ENCODE measurements at regions not wholly inside any gene's neighbourhood (a gene's known extent, or its start where the extent isn't known, plus 50 kb on each side); places are given as distances from the start of the nearest gene placed in this dataset.

DNA sequence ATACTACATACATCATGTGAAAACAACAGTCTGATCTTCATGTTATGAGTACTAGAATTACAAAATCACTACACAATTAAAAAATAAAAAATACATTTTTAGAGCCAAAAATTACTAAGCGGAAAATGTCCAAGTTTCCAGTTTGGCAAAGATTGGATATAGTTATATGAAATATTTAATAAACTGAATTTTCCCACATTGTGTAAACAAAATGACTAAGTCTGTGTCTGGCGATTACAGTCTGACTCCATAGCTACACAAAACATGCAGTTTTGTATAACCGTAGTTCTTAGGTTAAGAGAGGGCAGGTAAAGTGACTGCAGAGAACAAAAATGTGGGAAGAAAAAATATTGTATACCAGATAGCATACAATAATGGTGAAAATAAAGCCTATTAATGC lies 59.2 kb upstream of the TMEM47 start:
- no peak overlapping the region for H3K4me3 ChIP-seq
- 64% methylated on average over 3 of the region's 3 CpGs for WGBS
- no peaks in the 10 kb centered on the region for H3K36me3 ChIP-seq
- DNase-seq (ENCODE audit: extremely low spot score): no peak
- intact Hi-C loops (cut with DNase I): no loop called here
- TF ChIP-seq EP300 (IDR thresholded peaks at IDR 0.05): no peak
- TF ChIP-seq POLR2AphosphoS5 (IDR thresholded peaks at IDR 0.05): no peak
- no peak for TF ChIP-seq POLR2A (IDR thresholded peaks at IDR 0.05; ENCODE audit: low read depth)
- TF ChIP-seq, protein P1, sequence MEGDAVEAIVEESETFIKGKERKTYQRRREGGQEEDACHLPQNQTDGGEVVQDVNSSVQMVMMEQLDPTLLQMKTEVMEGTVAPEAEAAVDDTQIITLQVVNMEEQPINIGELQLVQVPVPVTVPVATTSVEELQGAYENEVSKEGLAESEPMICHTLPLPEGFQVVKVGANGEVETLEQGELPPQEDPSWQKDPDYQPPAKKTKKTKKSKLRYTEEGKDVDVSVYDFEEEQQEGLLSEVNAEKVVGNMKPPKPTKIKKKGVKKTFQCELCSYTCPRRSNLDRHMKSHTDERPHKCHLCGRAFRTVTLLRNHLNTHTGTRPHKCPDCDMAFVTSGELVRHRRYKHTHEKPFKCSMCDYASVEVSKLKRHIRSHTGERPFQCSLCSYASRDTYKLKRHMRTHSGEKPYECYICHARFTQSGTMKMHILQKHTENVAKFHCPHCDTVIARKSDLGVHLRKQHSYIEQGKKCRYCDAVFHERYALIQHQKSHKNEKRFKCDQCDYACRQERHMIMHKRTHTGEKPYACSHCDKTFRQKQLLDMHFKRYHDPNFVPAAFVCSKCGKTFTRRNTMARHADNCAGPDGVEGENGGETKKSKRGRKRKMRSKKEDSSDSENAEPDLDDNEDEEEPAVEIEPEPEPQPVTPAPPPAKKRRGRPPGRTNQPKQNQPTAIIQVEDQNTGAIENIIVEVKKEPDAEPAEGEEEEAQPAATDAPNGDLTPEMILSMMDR (IDR thresholded peaks at IDR 0.05): no peak
- no peaks in the 10 kb centered on the region for H3K27me3 ChIP-seq
- peaks cover 0 to 6% (median 0%) of the 10 kb centered on the region in 4 donors for H3K4me1 ChIP-seq
- H3K9me3 ChIP-seq: no peaks in the 10 kb centered on the region
- H3K27ac ChIP-seq (replicated peaks in 1 of 4): no peak overlapping the region

DNA sequence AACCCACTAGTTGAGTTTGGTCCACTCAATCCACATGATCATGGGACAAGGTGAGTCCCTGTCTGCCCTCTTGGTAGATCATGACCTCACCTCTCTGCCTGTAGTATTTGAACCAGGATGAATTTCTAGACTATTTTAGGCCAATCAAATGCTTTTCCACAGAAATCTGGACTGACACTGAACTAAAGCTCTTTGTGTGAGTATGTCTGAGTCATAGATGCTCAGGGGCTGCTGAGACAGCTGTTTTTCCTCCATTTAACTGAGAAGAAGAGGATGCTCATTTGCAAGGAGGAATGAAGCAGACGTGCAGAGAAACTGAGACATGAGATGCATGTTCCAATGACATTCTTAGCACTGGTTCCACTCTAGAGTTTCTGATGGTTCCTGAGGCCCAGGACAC lies 77.3 kb upstream of the TMEM47 start:
- intact Hi-C loops (cut with DNase I): no loop called here
- no peak overlapping the region for H3K4me3 ChIP-seq

DNA sequence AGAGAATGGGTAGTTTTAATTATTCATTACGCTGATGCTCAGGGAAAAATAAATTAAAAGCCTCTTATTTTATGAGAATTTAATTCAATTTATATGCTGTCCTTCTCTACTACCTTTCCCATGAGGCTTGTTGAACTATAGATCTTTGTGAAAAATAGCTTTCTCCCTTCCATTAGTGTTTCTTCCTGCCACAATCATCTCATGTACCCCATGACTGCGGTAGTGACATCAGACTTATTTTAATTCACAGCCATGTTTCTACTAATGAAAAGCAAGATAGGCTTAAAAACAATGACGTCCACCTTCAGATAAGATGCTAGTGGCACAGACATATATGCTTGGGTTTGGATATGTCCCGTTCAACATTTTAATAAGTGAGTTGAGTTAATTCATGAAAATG lies 87.4 kb upstream of the TMEM47 start:
- Histone ChIP-seq H3K27ac (replicated peaks in 1 of 4) (no peak overlapping the region), H3K4me1 (no peaks in the 10 kb centered on the region), H3K36me3 (no peaks in the 10 kb centered on the region), H3K27me3 (no peaks in the 10 kb centered on the region), H3K9me3 (no peaks in the 10 kb centered on the region), H3K4me3 (no peak overlapping the region)
- DNase-seq (ENCODE audit: extremely low spot score): no peak
- no peak for TF ChIP-seq EP300 (IDR thresholded peaks at IDR 0.05)
- TF ChIP-seq POLR2A (IDR thresholded peaks at IDR 0.05; ENCODE audit: low read depth): no peak
- TF ChIP-seq, protein P1 (IDR thresholded peaks at IDR 0.05): no peak
- TF ChIP-seq POLR2AphosphoS5 (IDR thresholded peaks at IDR 0.05): no peak
- 74% methylated on average over 4 of the region's 4 CpGs for WGBS
- intact Hi-C loops (cut with DNase I): no loop called here

More for the DNA sequence above, 77.3 kb upstream of the TMEM47 start:
- no peak overlapping the region for H3K27ac ChIP-seq (replicated peaks in 1 of 4)
- TF ChIP-seq, protein P1 (IDR thresholded peaks at IDR 0.05): no peak
- TF ChIP-seq EP300 (IDR thresholded peaks at IDR 0.05): no peak
- TF ChIP-seq POLR2AphosphoS5 (IDR thresholded peaks at IDR 0.05): no peak
- no peak for TF ChIP-seq POLR2A (IDR thresholded peaks at IDR 0.05; ENCODE audit: low read depth)
- no peaks in the 10 kb centered on the region for H3K36me3 ChIP-seq
- 36% methylated on average over 1 of the region's 1 CpG for WGBS
- no peak for DNase-seq (ENCODE audit: extremely low spot score)
- no peaks in the 10 kb centered on the region for H3K4me1 ChIP-seq
- no peaks in the 10 kb centered on the region for H3K27me3 ChIP-seq
- H3K9me3 ChIP-seq: no peaks in the 10 kb centered on the region

DNA sequence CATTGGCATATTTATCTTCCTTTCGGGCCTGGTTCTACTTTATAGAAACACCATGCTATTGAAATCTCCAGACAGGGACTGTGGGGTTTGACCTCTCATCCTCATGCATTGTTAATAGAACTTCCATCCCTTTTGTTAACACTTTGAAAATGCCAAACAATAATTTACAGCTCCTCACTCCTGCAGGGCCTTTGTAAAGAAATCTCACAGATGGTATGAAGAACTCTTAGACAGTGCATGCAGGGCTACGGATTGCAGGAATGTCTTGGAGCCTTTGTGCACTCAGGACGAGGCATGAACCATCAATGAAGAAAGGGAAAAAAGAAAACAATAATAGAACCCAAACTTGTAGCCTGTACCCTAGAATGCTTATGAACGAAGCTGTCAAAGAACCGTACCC lies 92.8 kb upstream of the TMEM47 start:
- Histone ChIP-seq H3K4me1 (no peaks in the 10 kb centered on the region), H3K27me3 (no peaks in the 10 kb centered on the region), H3K4me3 (no peak overlapping the region), H3K36me3 (no peaks in the 10 kb centered on the region), H3K27ac (replicated peaks in 1 of 4) (no peak overlapping the region), H3K9me3 (no peaks in the 10 kb centered on the region)
- 70% methylated on average over 5 of the region's 5 CpGs for whole genome bisulfite sequencing
- DNase-seq (ENCODE audit: extremely low spot score): no peak
- intact Hi-C loops (cut with DNase I): no loop called here
- TF ChIP-seq POLR2AphosphoS5 (IDR thresholded peaks at IDR 0.05): no peak

DNA sequence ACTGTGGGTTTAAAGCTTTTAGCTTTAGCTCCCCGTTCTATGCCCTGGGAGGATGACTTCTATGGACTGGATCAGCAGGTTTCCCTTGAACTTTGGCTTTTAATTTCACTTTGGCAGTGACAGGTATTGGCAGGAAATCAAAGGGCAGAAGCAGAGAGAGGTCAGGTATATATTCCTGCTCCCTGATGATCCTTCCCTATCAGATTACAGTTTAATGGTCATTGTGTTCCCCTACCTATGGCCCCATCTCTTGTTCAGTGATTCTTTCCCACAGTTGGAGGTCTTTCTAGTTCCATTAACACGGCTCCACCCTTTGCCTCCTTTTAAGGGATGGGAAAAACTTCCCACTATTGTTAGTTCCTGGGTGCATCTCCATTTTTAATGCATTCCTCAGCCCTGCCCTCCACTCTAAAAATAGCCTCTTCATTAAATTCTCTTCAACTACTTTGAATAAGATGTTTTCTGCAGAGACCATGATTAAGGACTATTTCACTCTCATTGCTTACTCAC lies 107.8 kb upstream of the TMEM47 start:
- WGBS: 58% methylated on average over 2 of the region's 2 CpGs
- intact Hi-C loops (cut with DNase I): no loop called here
- Histone ChIP-seq H3K4me3 (no peak overlapping the region), H3K9me3 (no peaks in the 10 kb centered on the region), H3K36me3 (no peaks in the 10 kb centered on the region), H3K27me3 (no peaks in the 10 kb centered on the region), H3K4me1 (peaks cover 0 to 7% (median 0%) of the 10 kb centered on the region in 4 donors), H3K27ac (replicated peaks in 1 of 4) (no peak overlapping the region)
- DNase-seq (ENCODE audit: extremely low spot score): no peak
- TF ChIP-seq, protein P1 (IDR thresholded peaks at IDR 0.05): no peak
- TF ChIP-seq POLR2AphosphoS5 (IDR thresholded peaks at IDR 0.05): no peak
- TF ChIP-seq EP300 (IDR thresholded peaks at IDR 0.05): no peak
- no peak for TF ChIP-seq POLR2A (IDR thresholded peaks at IDR 0.05; ENCODE audit: low read depth)
